Adrenal gland (tissue), 9 donors: ENCODE measurements at regions not wholly inside any gene's neighbourhood (a gene's known extent, or its start where the extent isn't known, plus 50 kb on each side); places are given as distances from the start of the nearest gene placed in this dataset.

Experiments used
- DNase-seq, 7 donors: peaks; one replicate each; pipeline ENCODE4 v3.0.0-alpha.2; 2019 to 2020
- H3K27ac ChIP-seq, 5 donors: fragments of 200-600 bp; sonication (generic) in 4 of 5; 1 replicate in 3 of 5; 2 replicates in 2 of 5; pipeline versions ENCODE4 v1.5.1 to v1.8.0; 2016 to 2020; ENCODE audit warnings: mild to moderate bottlenecking in 1 of 5
- H3K27me3 ChIP-seq: fragments of 200-600 bp; 2 replicates; pipeline ENCODE4 v1.8.0; 2021
- H3K36me3 ChIP-seq, 2 donors: fragments of 200-600 bp; replicated peaks in 1 of 2; 1 replicate in 1 of 2; 2 replicates in 1 of 2; pipeline versions ENCODE4 v1.5.1 to v1.8.0; 2018 to 2022
- H3K4me1 ChIP-seq, 2 donors: fragments of 200-600 bp; replicated peaks in 1 of 2; 1 replicate in 1 of 2; 2 replicates in 1 of 2; pipeline versions ENCODE4 v1.5.1 to v1.8.0; 2018 to 2021
- H3K4me3 ChIP-seq, 4 donors: fragments of 200-600 bp; sonication (generic) in 3 of 4; one replicate each; pipeline ENCODE4 v1.5.1; 2016 to 2018
- H3K9me3 ChIP-seq, 3 donors: fragments of 200-600 bp; sonication (generic) in 1 of 3; replicated peaks in 1 of 3; 1 replicate in 2 of 3; 2 replicates in 1 of 3; pipeline versions ENCODE4 v1.5.1 to v1.8.0; 2016 to 2021
- CTCF ChIP-seq, 6 experiments: fragments of 450-650 bp in 4 of 6; fragments of 200-600 bp in 2 of 6; sonication (generic) in 1 of 6; IDR thresholded peaks; 1 replicate in 5 of 6; 2 replicates in 1 of 6; pipeline versions ENCODE4 v1.5.1 to v1.8.0; 2016 to 2021; ENCODE audit warnings: antibody characterized with exemption in 6 of 6, mild to moderate bottlenecking in 2 of 6, moderate library complexity in 1 of 6
- POLR2A ChIP-seq, 2 donors: fragments of 450-650 bp; IDR thresholded peaks; one replicate each; pipeline ENCODE4 v1.6.1; 2017; ENCODE audit warnings: antibody characterized with exemption in 2 of 2, mild to moderate bottlenecking in 2 of 2, moderate library complexity in 1 of 2
- WGBS, 4 donors: extraction: QIAGEN DNeasy Blood & Tissue Kit in 2 of 4; methylation state at CpG; one replicate each; pipeline versions ENCODE4 v1.1.5 to v1.1.7; 2013 to 2017; 5-methylcytosine and 5-hydroxymethylcytosine counted together
- intact Hi-C, 2 donors: fragments of 100-400 bp; cut with DNase I; formaldehyde crosslinking; loops; one replicate each; pipeline versions ENCODE4 v1.14.1 to v1.15.0; 2022 to 2023
- donor health status: healthy with polysubstance abuse.
- donor health status: Bipolar disorder and iron deficiency.
- donor health status: DM: yes; HTN: yes; CAD: no.
- donor health status: DM: no; HTN: no; CAD: no.
- donor health status: DM: no; HTN: no; CAD: no.

DNA sequence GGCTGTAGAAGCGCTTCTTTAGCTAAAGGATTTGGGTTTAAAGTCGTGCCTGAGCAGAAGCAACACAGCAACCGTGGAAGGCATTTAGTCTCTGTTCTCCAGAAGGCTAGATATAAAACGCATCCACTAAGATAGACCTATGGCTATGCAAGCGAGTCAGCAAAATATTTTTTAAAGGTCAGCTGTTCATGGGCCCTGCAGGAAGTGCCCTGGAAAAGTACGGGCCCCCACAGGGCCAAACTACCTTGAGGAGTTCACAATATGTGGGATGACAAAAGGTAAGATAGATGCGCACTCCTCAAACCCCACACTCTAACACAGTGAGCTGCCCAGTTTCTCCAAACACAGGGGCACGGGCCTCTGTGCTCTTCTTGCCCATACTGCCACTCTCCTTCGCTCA lies 261.6 kb downstream of the VPS13C start:
- intact Hi-C loops: no loop called here
- TF ChIP-seq POLR2A (IDR thresholded peaks at IDR 0.05): no peak
- TF ChIP-seq CTCF (IDR thresholded peaks at IDR 0.05): no peak
- Histone ChIP-seq H3K4me1 (no peaks in the 10 kb centered on the region), H3K4me3 (no peak overlapping the region), H3K27ac (no peak overlapping the region), H3K36me3 (no peaks in the 10 kb centered on the region), H3K27me3 (no peaks in the 10 kb centered on the region), H3K9me3 (no peaks in the 10 kb centered on the region)
- WGBS, 4 donors: 70 to 81% (median 73%) methylated on average over 8 to 9 of the region's 9 CpGs
- DNase-seq: no peak

- no peaks in the 10 kb centered on the region for H3K36me3 ChIP-seq
- intact Hi-C loops: no loop called here
- 59 to 81% (median 70%) methylated on average over 3 of the region's 3 CpGs for WGBS, 4 donors
Measured at GRCh38 chr15:61796056-61796455, 264.2 kb downstream of the VPS13C start.

DNA sequence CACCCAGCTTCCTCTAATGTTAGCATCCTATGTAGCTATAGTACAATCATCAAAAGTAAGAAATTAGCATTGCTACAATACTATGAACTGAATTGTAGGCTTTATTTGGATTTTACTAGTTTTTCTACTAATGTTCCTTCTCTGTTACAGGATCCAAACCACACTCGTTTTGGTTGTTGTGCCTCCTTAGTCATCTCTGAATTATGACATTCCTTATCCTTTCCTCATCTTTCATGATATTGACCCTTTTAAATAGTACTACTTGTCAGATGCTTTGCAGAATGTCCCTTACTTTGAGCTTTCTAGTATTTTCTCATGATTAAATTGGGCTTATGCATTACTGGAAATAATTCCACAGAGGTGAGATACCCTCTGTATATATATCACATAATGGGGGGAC lies 265.4 kb downstream of the VPS13C start:
- Histone ChIP-seq H3K27ac (no peak overlapping the region), H3K4me1 (no peaks in the 10 kb centered on the region), H3K4me3 (no peak overlapping the region), H3K36me3 (no peaks in the 10 kb centered on the region), H3K9me3 (no peaks in the 10 kb centered on the region), H3K27me3 (no peaks in the 10 kb centered on the region)
- TF ChIP-seq CTCF (IDR thresholded peaks at IDR 0.05) (no peak), POLR2A (IDR thresholded peaks at IDR 0.05) (no peak)
- intact Hi-C loops: no loop called here
- DNase-seq: no peak
- WGBS, 4 donors: 14 to 19% (median 17%) methylated on average over 1 of the region's 1 CpG

More at GRCh38 chr15:61796056-61796455, 264.2 kb downstream of the VPS13C start:
- no peak for DNase-seq
- Histone ChIP-seq H3K4me1 (no peaks in the 10 kb centered on the region), H3K4me3 (no peak overlapping the region), H3K27me3 (no peaks in the 10 kb centered on the region), H3K9me3 (no peaks in the 10 kb centered on the region), H3K27ac (no peak overlapping the region)
- TF ChIP-seq CTCF (IDR thresholded peaks at IDR 0.05): no peak
- TF ChIP-seq POLR2A (IDR thresholded peaks at IDR 0.05): no peak

GRCh38 chr15:61794276-61794675 lies 266.0 kb downstream of the VPS13C start:
- TF ChIP-seq POLR2A (IDR thresholded peaks at IDR 0.05) (no peak), CTCF (IDR thresholded peaks at IDR 0.05) (no peak)
- no peaks in the 10 kb centered on the region for H3K36me3 ChIP-seq
- no peak overlapping the region for H3K4me3 ChIP-seq
- H3K27ac ChIP-seq: no peak overlapping the region
- no peaks in the 10 kb centered on the region for H3K9me3 ChIP-seq
- H3K27me3 ChIP-seq: no peaks in the 10 kb centered on the region
- no peak for DNase-seq
- intact Hi-C loops: no loop called here
- WGBS, 4 donors: 52 to 87% (median 71%) methylated on average over 1 of the region's 1 CpG
- no peaks in the 10 kb centered on the region for H3K4me1 ChIP-seq
